ENCODE measurements at regions not wholly inside any gene's neighbourhood (a gene's known extent, or its start where the extent isn't known, plus 50 kb on each side); places are given as distances from the start of the nearest gene placed in this dataset.

DNA sequence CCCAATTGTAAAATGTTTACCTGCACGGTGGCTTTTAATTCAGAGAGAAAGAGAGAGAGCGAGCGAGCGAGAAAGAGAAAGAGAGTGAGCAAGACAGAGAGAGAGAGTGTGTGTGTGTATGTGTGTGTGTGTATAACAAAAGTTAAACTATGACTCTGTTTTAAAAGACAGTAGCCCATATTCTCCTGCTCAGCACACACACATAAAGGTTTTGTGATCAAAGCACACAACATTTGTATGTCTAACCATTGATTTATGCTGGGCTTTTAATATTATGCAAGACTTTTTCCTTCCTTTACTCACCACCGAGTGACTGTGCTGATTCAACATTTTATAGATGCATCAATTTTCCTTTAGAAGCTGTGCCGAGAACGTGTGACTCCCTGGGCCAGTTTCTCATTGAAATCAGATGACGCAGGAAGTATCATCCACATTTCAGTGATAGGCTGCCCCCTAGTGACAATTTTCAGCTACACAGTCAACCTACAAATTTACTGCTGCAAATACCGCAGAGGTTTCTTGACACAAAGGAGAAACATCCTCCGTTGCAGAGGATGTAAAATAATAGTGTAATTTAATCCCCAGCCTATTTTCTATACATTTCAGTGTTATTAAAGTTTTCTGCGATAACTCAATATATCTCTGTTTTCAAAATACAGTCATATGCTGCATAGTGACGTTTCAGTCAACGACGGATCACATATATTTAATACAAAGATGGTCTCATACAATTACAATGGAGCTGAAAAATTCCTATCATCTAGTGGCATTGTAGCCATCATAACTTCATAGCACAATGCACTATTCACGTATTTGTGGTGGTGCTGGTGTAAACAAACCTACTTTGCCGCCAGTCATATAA is 165.9 kb upstream of the TANK start:
- H3K4me3 Mint-ChIP-seq, result peak overlapping the region in 9 of 10 donors; percentile 4 to 76 (median 55)
- no peaks in the 10 kb centered on the region for H3K36me3 ChIP-seq (ENCODE audit: control insufficient read depth in 2 of 3, insufficient read depth in 3 of 3, low read length in 3 of 3)
- intact Hi-C loops (cut with micrococcal nuclease), result loop anchor here (1.0 to 10.0 kb wide), 12 partner anchors 68 to 884 kb away; partner anchors contain the start of gene RBMS1 (in 1 of the 2)
- CTCF ChIA-PET, result interaction anchor here (0.5 to 6.1 kb wide), 24 partner anchors 10 to 885 kb away, joined by 3 to 52 read pairs (median 3); no protein-coding TSS in a partner anchor
- H3K27me3 Mint-ChIP-seq, result peaks cover 0 to 13% (median 0%) of the 10 kb centered on the region in 5 donors
- DNase-seq (peak; percentile 11 to 86 (median 80)), ATAC-seq (peak; percentile 95)
- H3K9me3 Mint-ChIP-seq, result no peaks in the 10 kb centered on the region
- POLR2A ChIA-PET, result interaction anchor here (0.7 kb wide), 1 partner anchor 20 kb away, joined by 3 read pairs; no protein-coding TSS in a partner anchor
- H3K27ac ChIP-seq (ENCODE audit: low read depth, low read length), result no peak overlapping the region
- no peak overlapping the region for H3K4me3 ChIP-seq (ENCODE audit: low read length)
- peaks cover 5 to 13% (median 11%) of the 10 kb centered on the region in 7 donors for H3K4me1 Mint-ChIP-seq
- H3K27me3 ChIP-seq (ENCODE audit: control insufficient read depth in 2 of 2, insufficient read depth in 2 of 2, low read length in 2 of 2), result no peaks in the 10 kb centered on the region
- H3K36me3 Mint-ChIP-seq, result no peaks in the 10 kb centered on the region
- no peaks in the 10 kb centered on the region for H3K4me1 ChIP-seq (ENCODE audit: control insufficient read depth in 2 of 2, insufficient read depth in 2 of 2, low read length in 2 of 2)
- peak overlapping the region in 7 of 9 donors; percentile 0 to 84 (median 26) for H3K27ac Mint-ChIP-seq
- no peaks in the 10 kb centered on the region for H3K9me3 ChIP-seq (ENCODE audit: control insufficient read depth in 2 of 3, low read length in 3 of 3)

GRCh38 chr2:160996584-160996983 is 163.6 kb upstream of the TANK start:
- intact Hi-C loops (cut with micrococcal nuclease), result loop anchor here in 1 of 2 donors (10.0 kb wide), 1 partner anchor 502 kb away; the partner anchor contains the start of gene RBMS1
- no peak overlapping the region for H3K4me3 ChIP-seq (ENCODE audit: low read length)
- DNase-seq, result no peak
- no peak overlapping the region for H3K27ac ChIP-seq (ENCODE audit: low read depth, low read length)
- no peaks in the 10 kb centered on the region for H3K9me3 ChIP-seq (ENCODE audit: control insufficient read depth in 2 of 3, low read length in 3 of 3)
- CTCF ChIA-PET, result interaction anchor here (0.6 to 6.1 kb wide), 3 partner anchors 307 to 744 kb away, joined by 5 to 52 read pairs (median 32); no protein-coding TSS in a partner anchor
- H3K27me3 Mint-ChIP-seq, result peaks cover 0 to 4% (median 0%) of the 10 kb centered on the region in 5 donors
- H3K9me3 Mint-ChIP-seq, result no peaks in the 10 kb centered on the region
- H3K27me3 ChIP-seq (ENCODE audit: control insufficient read depth in 2 of 2, insufficient read depth in 2 of 2, low read length in 2 of 2), result no peaks in the 10 kb centered on the region
- H3K36me3 Mint-ChIP-seq, result no peaks in the 10 kb centered on the region
- no peak overlapping the region for H3K27ac Mint-ChIP-seq
- no peak overlapping the region for H3K4me3 Mint-ChIP-seq
- POLR2A ChIA-PET, result no interaction called here
- ATAC-seq, result no peak
- peaks cover 5 to 13% (median 11%) of the 10 kb centered on the region in 7 donors for H3K4me1 Mint-ChIP-seq
- H3K36me3 ChIP-seq (ENCODE audit: control insufficient read depth in 2 of 3, insufficient read depth in 3 of 3, low read length in 3 of 3), result no peaks in the 10 kb centered on the region
- H3K4me1 ChIP-seq (ENCODE audit: control insufficient read depth in 2 of 2, insufficient read depth in 2 of 2, low read length in 2 of 2), result no peaks in the 10 kb centered on the region

DNA sequence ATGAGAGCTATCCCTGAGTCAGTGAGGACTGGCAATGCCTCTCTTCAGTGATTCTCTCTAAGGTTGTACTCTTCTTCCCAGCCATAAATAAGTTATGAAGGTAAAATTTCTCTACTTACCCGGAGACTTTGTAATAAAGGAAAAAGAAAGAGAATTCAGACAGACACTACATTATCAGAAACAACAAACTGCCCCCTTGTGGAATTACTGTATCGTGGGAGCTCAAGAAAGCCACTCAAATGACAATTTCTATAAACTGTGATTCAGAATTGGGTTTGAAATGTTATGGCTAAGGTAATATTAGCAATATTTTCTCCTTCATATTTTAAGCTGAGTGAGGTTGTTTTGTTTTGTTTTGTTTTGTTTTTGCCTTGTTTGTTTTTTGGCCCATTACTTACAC is 155.8 kb upstream of the TANK start:
- ATAC-seq, result no peak
- Mint-ChIP-seq H3K27me3 (peaks cover 7 to 20% (median 14%) of the 10 kb centered on the region in 5 donors), H3K27ac (no peak overlapping the region), H3K4me1 (peaks cover 0 to 7% (median 0%) of the 10 kb centered on the region in 7 donors), H3K36me3 (no peaks in the 10 kb centered on the region), H3K9me3 (peaks cover 0 to 4% (median 0%) of the 10 kb centered on the region in 11 donors), H3K4me3 (no peak overlapping the region)
- H3K4me1 ChIP-seq (ENCODE audit: control insufficient read depth in 2 of 2, insufficient read depth in 2 of 2, low read length in 2 of 2), result no peaks in the 10 kb centered on the region
- ChIA-PET POLR2A (no interaction called here), CTCF (interaction anchor here (1.9 kb wide), 1 partner anchor 11 kb away, joined by 7 read pairs; no protein-coding TSS in a partner anchor)
- no peaks in the 10 kb centered on the region for H3K9me3 ChIP-seq (ENCODE audit: control insufficient read depth in 2 of 3, low read length in 3 of 3)
- DNase-seq, result no peak
- H3K4me3 ChIP-seq (ENCODE audit: low read length), result no peak overlapping the region
- H3K36me3 ChIP-seq (ENCODE audit: control insufficient read depth in 2 of 3, insufficient read depth in 3 of 3, low read length in 3 of 3), result no peaks in the 10 kb centered on the region
- no peak overlapping the region for H3K27ac ChIP-seq (ENCODE audit: low read depth, low read length)
- H3K27me3 ChIP-seq (ENCODE audit: control insufficient read depth in 2 of 2, insufficient read depth in 2 of 2, low read length in 2 of 2), result no peaks in the 10 kb centered on the region
- intact Hi-C loops (cut with micrococcal nuclease), result no loop called here

DNA sequence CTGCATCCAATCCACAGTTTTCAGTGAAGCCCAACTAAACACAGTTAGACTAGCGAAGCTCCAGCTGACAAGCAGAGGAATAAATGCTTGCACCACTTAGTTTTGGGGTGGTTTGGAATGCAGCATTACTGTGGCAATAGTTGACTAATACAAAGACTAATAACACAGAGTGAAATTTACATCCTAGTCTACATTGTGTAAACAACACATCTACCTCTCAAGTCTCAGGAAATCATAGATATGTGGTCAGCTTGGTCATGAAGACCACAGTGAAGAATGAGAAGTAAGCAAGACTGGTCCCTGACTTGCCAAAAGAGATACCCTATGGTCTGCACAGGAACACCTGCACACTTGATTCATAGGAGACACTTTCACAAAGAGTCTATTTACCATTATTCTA is 155.1 kb upstream of the TANK start:
- Histone ChIP-seq H3K27ac (ENCODE audit: low read depth, low read length) (no peak overlapping the region), H3K4me1 (ENCODE audit: control insufficient read depth in 2 of 2, insufficient read depth in 2 of 2, low read length in 2 of 2) (no peaks in the 10 kb centered on the region), H3K4me3 (ENCODE audit: low read length) (no peak overlapping the region), H3K27me3 (ENCODE audit: control insufficient read depth in 2 of 2, insufficient read depth in 2 of 2, low read length in 2 of 2) (no peaks in the 10 kb centered on the region), H3K36me3 (ENCODE audit: control insufficient read depth in 2 of 3, insufficient read depth in 3 of 3, low read length in 3 of 3) (no peaks in the 10 kb centered on the region), H3K9me3 (ENCODE audit: control insufficient read depth in 2 of 3, low read length in 3 of 3) (no peaks in the 10 kb centered on the region)
- Mint-ChIP-seq H3K27me3 (peaks cover 7 to 28% (median 14%) of the 10 kb centered on the region in 5 donors), H3K27ac (no peak overlapping the region), H3K4me1 (peaks cover 0 to 7% (median 0%) of the 10 kb centered on the region in 7 donors), H3K36me3 (peaks cover 0 to 4% (median 0%) of the 10 kb centered on the region in 5 donors), H3K4me3 (no peak overlapping the region), H3K9me3 (peaks cover 0 to 4% (median 0%) of the 10 kb centered on the region in 11 donors)
- ATAC-seq, result no peak
- CTCF ChIA-PET, result interaction anchor here (1.9 kb wide), 1 partner anchor 12 kb away, joined by 7 read pairs; no protein-coding TSS in a partner anchor
- POLR2A ChIA-PET, result no interaction called here
- intact Hi-C loops (cut with micrococcal nuclease), result no loop called here
- DNase-seq, result no peak

- Mint-ChIP-seq H3K27ac (no peak overlapping the region), H3K36me3 (peaks cover 0 to 4% (median 0%) of the 10 kb centered on the region in 5 donors), H3K4me1 (peaks cover 0 to 7% (median 0%) of the 10 kb centered on the region in 7 donors), H3K9me3 (peaks cover 0 to 4% (median 0%) of the 10 kb centered on the region in 11 donors), H3K27me3 (peaks cover 14 to 41% (median 23%) of the 10 kb centered on the region in 5 donors), H3K4me3 (no peak overlapping the region)
- no peak for DNase-seq
- Histone ChIP-seq H3K36me3 (ENCODE audit: control insufficient read depth in 2 of 3, insufficient read depth in 3 of 3, low read length in 3 of 3) (no peaks in the 10 kb centered on the region), H3K9me3 (ENCODE audit: control insufficient read depth in 2 of 3, low read length in 3 of 3) (no peaks in the 10 kb centered on the region), H3K27me3 (ENCODE audit: control insufficient read depth in 2 of 2, insufficient read depth in 2 of 2, low read length in 2 of 2) (no peaks in the 10 kb centered on the region), H3K4me1 (ENCODE audit: control insufficient read depth in 2 of 2, insufficient read depth in 2 of 2, low read length in 2 of 2) (no peaks in the 10 kb centered on the region), H3K27ac (ENCODE audit: low read depth, low read length) (no peak overlapping the region), H3K4me3 (ENCODE audit: low read length) (no peak overlapping the region)
- ChIA-PET CTCF (no interaction called here), POLR2A (no interaction called here)
- ATAC-seq, result no peak
- intact Hi-C loops (cut with micrococcal nuclease), result no loop called here
Observed at GRCh38 chr2:161008311-161008710, 151.9 kb upstream of the TANK start.

GRCh38 chr2:161010503-161011015 is 149.7 kb upstream of the TANK start:
- Histone ChIP-seq H3K4me3 (ENCODE audit: low read length) (no peak overlapping the region), H3K27ac (ENCODE audit: low read depth, low read length) (no peak overlapping the region), H3K4me1 (ENCODE audit: control insufficient read depth in 2 of 2, insufficient read depth in 2 of 2, low read length in 2 of 2) (no peaks in the 10 kb centered on the region), H3K27me3 (ENCODE audit: control insufficient read depth in 2 of 2, insufficient read depth in 2 of 2, low read length in 2 of 2) (no peaks in the 10 kb centered on the region), H3K9me3 (ENCODE audit: control insufficient read depth in 2 of 3, low read length in 3 of 3) (no peaks in the 10 kb centered on the region), H3K36me3 (ENCODE audit: control insufficient read depth in 2 of 3, insufficient read depth in 3 of 3, low read length in 3 of 3) (no peaks in the 10 kb centered on the region)
- Mint-ChIP-seq H3K27me3 (peaks cover 13 to 25% (median 18%) of the 10 kb centered on the region in 5 donors), H3K27ac (no peak overlapping the region), H3K4me3 (no peak overlapping the region), H3K9me3 (peaks cover 0 to 19% (median 10%) of the 10 kb centered on the region in 11 donors), H3K36me3 (peaks cover 0 to 7% (median 6%) of the 10 kb centered on the region in 5 donors), H3K4me1 (no peaks in the 10 kb centered on the region)
- ATAC-seq (no peak), DNase-seq (no peak)
- POLR2A ChIA-PET, result no interaction called here
- CTCF ChIA-PET, result no interaction called here
- intact Hi-C loops (cut with micrococcal nuclease), result no loop called here

All from naive thymus-derived CD4-positive, alpha-beta T cell (primary cell).